ENCODE measurements at regions not wholly inside any gene's neighbourhood (a gene's known extent, or its start where the extent isn't known, plus 50 kb on each side); places are given as distances from the start of the nearest gene placed in this dataset.
"Not testable (repeated sequence)": the region's sequence is repeated elsewhere in the genome, so short reads cannot be mapped to it uniquely, and the experiment has no call there.

DNA sequence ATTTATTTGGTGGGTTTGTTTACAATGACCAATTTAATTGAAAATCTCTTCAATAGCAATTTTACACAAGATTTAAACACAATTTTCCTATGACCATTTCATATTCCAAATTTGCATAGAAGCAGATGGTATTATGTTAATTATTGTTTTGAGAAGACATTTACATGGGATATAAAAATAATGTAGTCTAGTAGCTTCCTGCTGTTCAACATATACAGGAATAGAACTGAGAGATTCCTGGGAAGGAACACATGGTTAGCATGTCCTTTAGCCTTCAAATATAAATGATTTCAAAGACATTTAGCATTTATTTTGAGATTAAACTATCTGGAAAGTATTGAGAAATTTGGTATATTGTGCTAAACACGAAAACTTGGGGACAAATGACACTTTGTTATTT is 129.6 kb downstream of the KCNE4 start:
- DNase-seq, result no peak

DNA sequence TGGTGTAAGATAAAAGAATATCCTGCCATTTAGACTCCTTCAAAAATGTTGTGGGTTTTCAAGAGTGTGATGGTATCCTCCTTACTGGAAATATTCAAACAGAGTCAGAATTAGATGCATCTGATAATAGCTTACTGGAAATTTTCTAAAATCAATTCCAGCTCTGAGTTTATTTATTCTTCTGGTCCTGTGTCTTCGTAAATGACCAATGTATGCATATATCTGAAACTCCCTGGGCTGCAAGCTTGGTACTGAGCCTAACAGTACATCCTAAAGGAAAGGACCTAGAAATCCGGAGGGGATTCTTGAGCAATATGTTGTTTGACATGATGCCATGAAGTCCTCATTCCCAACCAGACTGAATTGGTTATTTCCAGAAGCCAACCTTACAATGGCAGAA is 130.4 kb downstream of the KCNE4 start:
- DNase-seq, result no peak

DNA sequence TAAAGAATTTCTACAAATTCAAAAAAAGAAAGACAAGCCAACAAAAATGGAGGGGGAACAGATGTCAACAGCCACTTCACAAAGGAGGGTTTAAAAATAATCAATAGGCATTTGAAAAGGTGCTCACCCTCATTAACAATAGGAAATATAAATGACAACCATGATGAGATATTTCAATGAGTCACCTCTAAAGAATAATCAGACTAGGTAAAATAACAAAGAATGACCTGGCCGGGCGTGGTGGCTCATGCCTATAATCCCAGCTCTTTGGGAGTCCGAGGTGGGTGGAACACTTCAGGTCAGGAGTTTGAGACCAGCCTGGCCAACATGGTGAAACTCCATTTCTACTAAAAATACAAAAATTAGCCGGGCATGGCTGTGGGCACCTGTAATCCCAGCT is 133.6 kb downstream of the KCNE4 start:
- DNase-seq, result no peak

DNA sequence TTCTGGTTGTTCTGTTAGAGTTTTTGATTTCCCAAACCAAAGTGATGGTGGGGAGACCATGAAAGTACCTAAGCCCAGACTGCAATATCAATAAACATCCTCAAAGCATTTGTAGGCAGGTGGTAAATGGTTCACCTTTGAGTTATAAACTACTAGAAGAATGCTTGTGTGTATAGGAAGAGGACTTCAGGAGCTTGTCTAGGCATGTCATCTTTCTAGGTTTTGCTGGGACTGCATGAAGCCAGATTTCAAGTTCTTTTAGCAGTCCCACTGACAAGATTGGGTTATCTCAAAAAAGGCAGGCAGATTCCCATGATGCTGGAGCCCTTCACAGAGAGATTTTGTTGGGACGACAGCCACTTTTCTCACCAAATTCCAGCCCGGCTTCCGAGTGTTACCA is 135.3 kb downstream of the KCNE4 start:
- no peak for DNase-seq

DNA sequence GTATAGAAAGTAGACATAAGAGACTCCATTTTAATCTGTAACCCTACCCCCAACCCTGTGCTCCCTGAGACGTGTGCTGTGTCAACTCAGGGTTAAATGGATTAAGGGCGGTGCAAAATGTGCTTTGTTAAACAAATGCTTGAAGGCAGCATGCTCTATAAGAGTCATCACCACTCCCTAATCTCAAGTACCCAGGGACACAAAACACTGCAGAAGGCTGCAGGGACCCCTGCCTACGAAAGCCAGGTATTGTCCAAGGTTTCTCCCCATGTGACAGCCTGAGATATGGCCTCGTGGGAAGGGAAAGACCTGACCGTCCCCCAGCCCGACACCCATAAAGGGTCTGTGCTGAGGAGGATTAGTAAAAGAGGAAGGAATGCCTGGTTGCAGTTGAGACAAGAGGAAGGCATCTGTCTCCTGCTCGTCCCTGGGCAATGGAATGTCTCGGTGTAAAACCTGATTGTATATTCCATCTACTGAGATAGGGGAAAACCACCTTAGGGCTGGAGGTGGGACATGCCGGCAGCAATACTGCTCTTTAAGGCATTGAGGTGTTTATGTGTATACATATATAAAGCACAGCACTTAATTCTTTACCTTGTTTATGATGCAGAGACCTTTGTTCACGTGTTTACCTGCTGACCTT is 138.7 kb downstream of the KCNE4 start:
- not testable (repeated sequence) for DNase-seq

DNA sequence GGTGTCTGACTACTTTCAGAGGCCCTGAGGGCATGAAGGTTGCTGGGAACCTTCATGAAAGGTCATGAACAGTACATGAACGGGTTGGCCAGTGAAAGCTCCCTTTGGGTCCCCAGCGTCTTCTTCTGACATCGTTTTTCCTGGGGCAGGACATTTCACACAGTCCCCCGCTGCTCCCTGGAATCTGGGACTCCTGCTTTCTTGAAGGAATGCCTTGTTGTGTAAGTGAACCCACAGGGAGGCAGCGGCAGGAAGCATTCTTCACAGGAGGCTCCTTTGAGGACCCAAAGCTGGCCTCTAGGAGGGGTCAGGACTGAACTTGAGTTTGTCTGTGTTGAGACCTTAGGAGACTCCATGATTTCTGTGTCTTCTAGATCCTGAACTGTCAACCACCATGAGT is 144.3 kb downstream of the KCNE4 start:
- DNase-seq, result no peak

DNA sequence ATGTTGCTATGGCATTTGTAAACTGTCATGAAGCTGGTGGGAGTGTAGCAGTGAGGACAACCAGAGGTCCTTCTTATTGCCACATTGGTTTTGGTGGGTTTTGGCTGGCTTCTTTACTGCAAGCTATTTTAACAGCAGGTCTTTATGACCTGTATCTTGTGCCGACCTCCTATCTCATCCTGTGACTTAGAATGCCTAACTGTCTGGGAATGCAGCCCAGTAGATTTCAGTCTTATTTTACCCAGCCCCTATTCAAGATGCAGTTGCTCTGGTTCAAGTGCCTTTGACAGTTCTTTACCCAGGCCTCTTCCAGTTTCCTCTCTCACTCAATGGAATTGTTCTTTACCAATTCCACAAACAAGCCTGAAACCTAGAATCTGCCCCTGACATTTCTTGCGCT is 145.1 kb downstream of the KCNE4 start:
- no peak for DNase-seq

DNA sequence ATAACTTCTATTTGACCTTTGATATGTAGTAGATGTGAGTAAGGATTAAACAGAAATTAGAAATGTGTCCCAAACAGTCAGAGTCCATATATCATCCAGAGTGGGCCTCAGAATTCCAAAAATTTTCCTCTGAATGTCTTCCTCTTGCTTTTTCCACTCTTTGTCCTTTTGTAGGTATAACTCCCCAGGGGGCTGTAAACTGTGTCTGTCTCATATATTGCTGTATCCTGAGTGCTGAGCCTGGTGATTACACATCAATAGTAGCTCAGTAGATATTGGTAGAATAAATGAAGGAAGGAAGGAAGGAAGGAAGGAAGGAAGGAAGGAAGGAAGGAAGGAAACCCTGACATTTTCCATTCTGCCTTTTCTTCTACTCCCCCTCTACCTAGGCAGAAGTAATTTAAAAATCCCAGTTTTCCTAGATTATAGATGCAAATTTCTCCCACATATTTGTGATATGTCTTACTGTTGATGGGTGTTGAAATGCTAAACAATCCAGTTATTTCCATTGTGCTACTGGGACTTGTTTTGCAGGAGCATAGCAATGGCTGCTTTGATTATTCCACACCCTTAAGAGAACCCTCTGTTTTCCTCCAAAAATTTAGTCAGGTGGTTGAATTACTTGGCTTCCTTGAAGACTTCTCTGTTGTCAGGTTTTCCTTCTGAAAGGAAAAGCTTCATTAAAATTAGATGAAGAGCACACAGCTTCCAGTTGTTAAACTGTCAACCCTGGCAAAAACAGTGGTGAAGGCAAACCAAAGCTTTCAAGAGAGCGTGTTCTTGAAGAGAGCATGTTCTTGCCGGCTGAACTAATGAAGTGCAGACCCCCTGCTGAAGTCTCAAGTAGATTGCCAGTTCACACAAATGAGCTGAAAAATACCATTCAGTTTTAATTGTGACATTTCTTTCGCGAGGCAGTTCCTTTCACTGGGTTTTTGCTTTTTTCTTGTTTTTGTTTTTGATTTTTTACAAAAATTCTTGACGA is 147.8 kb downstream of the KCNE4 start:
- no peak for DNase-seq

DNA sequence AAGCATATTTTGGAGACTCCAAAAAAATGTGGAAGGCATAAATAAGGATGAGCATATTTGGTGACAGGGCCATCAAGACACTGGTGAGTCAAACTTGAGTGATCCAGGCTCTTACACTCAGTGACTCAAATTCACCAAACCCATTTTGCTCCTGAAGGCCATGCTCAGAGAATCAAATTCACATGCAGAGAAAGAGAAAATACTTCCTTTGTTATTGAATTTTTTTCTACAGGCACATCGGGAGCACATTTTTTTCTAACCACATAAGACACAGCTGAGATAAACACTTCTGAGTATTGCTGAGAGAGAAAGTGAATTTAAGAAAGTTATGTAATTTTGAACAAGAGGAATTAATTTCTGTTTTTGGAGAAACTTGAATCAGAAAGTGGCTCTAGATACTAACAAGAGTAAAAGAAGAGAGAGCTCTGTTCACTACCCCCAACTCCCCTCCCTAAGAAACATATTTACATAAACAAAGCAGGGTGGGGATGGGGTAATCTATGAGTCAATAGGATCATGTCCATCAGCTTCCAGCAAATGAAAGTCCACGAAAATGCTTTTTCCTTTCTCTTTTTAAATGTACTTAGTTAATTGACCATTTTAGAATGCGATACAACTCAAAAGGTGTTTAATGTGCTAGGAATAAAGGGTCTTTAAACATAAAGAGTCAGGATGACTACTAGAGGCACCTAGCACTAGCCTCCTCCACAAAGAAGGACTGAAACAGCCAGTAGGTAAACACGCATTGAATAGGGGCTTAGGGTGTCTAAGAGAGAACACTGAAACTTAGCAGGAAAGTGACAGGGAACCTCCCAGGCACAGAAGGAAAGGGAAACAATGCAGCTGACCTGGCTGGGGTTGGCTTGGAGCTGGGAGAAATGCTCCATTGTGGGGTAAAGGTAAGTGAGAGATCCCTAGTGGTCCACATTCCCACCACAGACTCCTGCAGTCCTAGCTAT is 152.3 kb downstream of the KCNE4 start:
- DNase-seq, result no peak

DNA sequence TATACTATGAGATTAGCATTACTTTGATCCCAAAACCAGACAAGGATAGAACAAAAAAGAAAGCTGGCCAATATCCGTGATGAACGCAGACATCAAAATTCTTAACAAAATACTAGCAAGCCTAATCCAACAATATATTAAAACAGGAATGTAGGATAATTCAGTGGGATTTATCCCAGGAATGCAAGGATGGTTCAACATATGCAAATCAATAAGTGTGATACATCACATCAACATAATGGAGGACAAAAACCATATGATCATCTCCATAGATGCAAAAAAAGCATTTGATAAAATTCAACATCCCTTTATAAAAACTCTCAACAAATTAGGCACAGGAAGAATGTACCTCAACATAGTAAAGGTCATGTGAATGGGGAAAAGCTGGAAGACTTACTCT is 158.5 kb downstream of the KCNE4 start:
- no peak for DNase-seq

DNA sequence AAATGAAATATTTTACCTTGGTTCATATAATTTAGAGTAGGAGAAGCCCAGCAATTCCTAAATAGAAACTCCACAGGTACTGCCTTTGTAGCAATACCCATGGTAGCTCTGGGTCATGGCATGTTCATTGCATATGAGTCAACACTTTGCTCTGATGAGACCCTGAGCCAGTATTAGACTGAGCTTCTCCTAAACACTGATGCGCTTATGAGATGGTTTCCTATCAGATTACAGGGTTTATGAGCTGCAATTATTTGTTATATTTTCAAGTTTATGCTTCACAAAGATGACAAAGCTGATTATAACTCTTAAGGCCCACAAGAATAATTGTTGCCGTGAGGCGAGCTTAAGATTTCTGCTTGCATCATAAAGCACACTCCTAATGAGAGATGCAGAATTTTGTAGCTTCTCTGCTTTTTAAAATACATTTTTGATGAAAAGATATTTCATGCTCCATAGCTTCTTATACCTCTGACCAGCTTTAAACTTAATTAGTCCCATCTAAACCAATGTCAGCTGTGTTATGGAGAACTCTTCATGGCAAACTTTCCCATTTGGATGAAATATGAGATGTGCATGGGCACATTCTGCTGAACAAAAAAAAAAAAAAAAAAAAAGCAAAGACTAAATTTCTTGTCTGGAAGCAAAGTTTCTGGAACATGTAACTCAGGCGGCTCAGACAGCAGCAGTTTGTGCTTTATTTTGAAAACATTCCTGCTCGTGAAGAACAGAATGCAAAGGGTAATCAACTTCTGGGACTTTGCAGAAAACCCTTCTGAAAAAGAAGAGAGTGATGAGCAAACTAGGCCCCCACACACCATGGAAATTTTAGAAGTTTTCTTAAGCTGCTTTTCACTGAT is 162.6 kb downstream of the KCNE4 start:
- no peak for DNase-seq

DNA sequence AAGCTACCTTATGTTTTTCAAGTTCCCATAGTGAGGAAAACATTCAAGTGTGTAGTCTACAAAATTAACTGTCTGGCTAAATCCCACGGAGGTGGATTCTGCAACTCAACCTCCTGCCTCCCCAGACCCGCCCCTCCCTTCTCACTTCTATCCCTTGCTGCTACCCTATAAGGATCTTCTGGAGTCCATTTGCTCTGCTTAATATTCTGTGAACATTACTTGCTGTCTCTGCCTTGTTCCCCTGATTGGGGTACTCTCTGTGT is 163.2 kb downstream of the KCNE4 start:
- DNase-seq, result no peak

DNA sequence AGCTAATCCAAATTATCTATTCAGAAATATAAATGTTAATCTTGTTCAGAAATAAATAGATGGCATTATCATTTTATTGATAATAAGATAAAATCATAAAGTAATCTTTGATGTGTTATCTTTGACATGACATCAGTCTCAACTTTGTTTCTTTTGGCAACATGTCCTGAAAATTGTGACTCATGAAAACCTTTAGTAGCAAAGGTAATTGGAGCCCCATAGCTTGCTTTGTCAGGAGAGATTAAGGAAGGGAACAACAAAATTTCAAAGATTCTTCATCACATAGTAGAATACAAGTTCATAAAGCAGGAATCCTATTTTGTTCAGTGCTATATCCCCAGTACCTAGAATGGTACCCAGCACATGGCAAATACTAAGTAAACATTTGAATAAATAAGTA is 165.4 kb downstream of the KCNE4 start:
- no peak for DNase-seq

DNA sequence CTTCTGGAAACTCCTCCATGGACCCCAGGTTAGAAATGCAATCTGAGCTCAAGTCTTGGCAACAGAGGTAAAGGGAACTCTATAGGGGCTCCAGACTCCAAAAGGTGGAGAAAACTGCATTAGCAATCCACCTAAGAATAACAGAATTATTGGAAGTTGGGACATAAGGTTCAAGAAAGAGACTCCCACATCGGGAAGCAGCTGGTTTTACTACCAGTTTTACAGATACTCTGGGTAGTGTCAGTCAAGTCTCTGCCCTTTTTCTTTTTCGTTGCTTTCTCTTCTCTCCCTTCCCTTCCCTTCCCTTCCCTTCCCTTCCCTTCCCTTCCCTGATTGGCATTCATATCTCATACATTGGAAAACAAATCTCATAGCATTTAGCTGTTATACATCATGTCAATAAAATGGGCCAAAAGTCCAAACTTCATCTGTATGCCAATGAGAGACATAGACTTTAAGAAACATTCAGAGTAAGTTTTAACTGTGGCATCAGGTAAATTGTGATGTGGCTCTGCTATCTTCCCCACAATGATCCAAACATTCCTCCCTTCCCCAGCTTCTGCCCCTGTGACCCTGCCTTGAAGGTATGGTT is 166.7 kb downstream of the KCNE4 start:
- no peak for DNase-seq

DNA sequence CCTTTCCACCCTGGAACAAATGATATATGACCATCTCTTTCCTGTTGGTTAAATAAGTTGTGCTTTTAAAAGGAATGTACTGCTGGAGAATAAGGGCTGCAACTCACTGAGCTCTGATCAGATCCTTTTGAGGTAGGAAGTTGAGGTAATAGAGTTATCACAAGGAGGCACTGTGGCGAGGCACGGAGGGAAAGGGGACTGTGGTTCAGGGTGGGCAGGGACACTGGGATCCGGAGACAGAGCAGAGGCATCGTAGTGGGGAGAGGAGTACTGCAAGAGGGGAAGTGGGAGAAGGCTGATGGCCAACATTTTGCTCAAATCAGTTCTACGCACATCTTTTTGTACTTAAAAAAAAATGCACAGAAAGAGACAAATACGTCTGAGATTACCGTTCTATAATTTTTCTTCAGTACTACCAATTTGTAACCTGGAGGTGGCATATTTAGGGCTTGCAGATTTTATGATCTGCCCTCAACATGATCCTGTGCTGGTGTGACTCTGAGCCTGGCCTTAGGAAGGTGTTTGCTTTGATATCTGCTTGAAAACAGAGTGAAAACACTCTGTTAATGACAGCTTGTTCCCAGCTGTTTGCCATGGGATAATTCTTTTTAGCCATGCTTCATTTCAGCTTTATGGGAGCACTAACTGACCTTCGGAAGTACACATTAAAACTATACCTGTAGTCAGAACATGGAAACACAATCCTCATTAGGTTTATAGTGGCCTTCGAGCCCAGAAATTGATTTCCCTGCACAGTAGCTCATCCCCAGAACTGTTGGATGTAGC is 168.1 kb downstream of the KCNE4 start:
- DNase-seq, result no peak

DNA sequence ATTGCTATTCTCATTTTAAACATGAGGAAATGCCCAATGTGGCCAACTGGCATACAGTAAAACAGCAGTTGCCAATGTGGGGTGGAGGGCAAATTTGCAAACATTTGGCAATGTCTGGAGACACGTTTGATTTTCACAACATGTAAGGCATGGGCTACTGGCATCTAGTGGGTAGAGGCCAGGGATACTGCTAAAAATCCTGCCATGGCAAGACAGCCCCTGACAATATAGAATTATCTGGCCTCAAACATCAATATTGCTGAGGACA is 168.6 kb downstream of the KCNE4 start:
- DNase-seq, result no peak

DNA sequence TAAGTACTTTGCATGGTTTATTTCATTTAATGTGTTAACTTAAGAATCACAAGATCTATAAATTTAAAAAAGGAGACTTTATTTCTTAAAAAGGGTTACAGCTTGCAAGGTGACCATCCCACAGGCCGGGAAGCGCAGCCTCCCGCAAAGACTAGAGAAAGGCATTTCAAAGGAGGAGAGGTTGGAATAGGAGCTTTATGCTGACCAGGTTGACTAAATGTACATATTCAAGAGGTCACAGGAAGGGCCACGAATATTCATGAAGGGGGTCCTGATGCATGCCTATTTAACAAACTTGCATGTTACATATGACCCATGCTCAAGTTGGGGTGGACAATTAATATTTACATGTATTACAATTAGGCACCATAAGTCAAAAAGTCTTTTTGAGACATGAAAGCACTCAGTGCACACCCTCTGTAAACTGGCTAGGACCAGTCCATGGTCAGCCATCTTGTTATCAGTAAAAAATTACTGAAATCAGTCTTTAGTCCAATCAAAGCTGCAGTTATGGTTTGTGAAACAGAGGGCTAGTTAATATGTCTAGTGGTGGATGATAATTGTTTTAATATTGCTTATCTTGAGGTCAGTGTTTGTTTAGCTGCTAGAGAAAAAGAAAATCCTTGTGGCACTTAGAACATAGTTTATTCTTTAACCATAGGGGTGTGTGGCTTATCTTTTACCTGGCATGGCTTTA is 169.3 kb downstream of the KCNE4 start:
- DNase-seq, result no peak

DNA sequence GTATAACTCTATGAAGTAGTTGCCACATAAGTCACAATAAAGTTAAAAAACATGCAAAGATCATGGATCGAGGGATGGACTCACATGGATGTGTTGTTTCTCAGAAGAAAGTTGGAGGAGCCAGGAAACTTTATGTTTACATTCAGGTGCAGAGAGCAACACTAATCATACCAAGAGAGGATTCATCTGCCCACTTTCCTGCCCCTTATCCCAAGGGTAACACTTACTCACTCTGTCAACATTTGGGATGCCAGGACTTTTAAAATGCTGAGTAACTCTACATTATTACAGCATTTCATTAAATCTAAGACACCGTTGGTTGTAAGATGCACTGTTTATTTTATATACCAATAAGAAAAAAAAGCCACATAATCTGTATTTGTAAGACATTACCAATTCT is 170.4 kb downstream of the KCNE4 start:
- no peak for DNase-seq

DNA sequence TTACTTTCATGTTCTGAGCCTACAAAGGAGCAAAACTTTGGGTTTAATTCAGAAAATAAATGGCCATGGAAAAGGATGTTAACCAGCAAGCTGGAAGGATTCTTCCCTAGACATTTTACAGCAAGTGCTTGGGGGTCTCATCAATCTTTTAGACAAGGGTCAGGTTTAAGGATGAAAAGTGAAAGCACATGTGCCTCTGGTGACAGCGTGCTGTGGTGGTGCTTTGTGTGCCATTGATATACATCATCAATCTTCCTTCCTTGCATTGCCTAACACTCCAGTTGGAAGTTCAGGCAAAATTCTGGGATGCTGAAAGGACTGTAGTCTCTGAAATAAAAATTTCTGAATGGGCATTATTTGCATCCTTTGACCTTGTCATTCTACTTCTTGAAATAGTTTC is 171.2 kb downstream of the KCNE4 start:
- no peak for DNase-seq

DNA sequence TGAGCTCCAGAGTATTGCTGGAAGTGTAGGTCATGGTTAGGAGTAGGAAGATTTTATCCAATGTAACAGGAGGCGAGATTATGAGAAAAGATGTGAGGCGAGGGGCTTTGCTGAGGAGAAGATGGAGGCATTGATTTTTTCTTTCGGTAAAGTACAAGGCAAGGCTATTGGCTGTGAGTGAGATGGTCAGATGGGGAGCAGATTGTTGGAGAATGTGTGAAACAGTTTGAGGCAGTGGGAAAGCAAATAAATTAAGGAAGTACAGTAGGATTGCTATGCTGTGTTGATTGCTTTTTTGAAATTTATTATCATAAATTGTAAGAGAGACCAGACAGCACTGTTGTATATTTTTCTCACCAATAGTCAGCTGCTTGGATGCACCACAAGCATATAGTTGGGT is 173.3 kb downstream of the KCNE4 start:
- no peak for DNase-seq

DNA sequence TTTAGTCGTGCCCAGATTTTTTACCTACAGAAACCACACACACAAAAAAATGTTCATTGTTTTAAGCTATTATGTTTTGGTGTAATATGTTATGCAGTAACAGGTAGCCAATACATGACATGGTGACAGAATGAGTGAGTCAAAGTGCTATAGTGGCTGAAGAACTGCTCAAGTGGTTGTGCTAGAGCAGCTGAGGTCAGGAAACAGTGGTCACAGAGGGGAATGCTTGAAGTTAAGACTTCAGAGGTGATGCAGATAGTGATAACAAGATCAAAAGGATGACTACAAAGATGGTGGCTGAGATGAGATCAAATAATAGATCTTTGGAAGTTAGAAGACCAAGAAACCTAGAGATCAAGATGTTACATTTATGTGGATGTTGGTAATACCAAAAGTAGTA is 174.3 kb downstream of the KCNE4 start:
- DNase-seq, result no peak
